GM19023 (cell line): ENCODE measurements at regions not wholly inside any gene's neighbourhood (a gene's known extent, or its start where the extent isn't known, plus 50 kb on each side); places are given as distances from the start of the nearest gene placed in this dataset.

Experiments used
- ATAC-seq: cut with Tn5 transposase; IDR thresholded peaks from one replicate; pipeline ENCODE4 v1.9.1; 2021; ENCODE audit warnings: mild to moderate bottlenecking, moderate library complexity; ENCODE audit not compliant: unreplicated experiment

DNA sequence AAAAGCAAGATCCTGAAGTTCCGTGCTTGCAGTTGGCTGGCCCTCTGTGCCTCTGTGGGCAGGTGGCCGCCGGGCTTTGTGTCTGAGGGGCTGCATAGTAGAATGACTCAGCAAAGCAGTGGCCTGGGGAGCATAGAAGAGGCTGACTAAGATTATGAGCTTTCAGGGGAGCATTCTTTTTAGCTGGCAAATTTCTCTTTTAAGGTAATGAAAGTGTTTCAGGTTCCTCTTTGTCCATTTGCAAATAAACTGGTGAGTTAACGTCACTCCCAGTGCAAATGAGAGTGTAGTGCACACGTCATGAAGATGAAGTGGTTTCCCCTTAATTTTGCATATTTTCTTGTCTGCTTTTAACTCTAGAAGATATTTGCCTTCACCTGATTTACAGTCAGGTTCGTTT, 98.6 kb downstream of the BCL2L11 start:
- peak; percentile 84 for ATAC-seq

- ATAC-seq, result no peak
These were observed 99.2 kb downstream of the BCL2L11 start for GRCh38 chr2:111219734-111220505.

DNA sequence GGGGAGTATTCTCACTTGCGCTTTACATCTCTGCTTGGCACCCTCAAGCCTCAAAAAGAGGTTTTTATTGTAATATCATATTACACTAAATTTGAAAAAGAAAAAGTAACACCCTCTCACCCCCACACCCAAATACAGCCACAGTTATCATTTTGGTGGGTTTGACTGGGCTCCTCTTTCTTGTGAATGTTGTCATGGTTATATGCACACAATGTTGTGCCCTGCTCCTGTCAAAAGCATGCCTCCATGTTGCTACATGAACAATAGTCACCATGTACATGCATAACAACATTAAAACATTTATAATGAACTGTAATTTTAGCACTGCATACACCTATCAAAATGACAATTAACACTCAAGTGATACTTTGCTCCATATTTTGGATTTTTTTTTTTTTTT, 100.2 kb downstream of the BCL2L11 start:
- ATAC-seq, result no peak

DNA sequence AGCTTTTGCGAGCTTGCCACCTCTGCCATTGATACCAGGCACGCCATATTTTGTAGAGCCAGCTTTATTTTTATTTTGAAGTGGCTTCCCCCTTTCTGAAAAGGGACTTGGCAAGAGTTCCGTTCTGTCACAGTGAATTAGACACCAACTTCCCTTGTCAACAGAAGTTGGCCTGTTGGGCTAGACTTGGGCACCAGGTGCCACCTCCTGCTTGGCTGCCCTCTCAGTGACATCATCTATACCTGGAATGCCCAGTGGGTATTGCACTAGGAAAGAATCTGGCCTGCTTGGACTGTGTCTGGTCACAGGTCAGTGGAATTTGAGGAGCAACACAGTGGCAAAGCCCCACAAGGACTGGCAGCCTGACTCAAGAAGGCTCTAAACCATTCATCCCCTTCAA, 101.0 kb downstream of the BCL2L11 start:
- no peak for ATAC-seq

DNA sequence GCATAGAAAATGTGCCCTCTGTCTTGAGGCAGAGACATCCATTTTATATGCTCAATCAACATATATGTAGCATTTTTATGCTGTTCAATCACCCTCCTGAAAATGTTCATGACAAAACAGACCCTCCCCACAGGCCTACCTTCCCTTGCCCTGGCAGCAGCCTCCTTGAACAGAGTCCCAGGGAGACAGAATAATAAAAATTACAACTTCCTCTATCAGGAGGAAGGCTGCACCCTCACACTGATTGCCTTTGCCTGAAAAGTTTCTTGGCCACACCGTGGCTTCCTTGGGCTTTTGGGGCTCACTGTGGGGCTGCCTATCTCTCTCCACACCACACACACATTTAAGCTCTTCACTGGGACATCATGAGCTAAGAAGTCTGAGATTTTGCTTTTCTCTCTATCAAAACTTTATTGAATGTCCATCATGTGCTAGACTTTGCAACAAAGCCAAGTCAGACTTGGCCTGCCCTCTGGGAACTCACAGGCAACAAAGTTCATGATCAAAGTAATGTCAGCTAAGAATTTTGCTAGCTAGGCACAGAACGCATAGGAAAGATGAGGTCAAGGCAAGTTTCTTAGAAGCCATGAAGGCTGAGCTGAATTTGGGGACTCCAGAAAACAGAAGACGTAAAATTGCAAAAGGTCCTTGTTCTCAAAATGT, 101.6 kb downstream of the BCL2L11 start:
- no peak for ATAC-seq

DNA sequence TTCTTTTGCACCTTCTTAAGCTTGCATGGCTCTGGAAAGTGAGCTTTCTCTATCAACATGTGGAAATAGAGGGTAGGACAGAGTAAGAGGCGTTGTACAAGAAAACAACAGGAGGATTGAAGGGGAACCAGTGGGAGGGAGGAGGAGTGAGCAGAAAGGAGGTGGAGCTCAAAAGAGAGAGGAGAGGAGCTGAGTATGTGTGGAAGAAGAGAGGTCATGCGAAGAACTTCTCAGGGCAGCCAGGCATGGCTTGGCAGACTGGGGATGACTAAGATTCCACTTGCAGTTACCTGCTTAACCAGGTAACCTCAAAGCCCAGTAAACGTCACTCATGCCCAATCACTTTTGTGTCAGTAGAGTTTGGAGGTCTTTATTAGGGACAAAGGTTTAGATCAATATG, 105.1 kb downstream of the BCL2L11 start:
- ATAC-seq, result no peak

DNA sequence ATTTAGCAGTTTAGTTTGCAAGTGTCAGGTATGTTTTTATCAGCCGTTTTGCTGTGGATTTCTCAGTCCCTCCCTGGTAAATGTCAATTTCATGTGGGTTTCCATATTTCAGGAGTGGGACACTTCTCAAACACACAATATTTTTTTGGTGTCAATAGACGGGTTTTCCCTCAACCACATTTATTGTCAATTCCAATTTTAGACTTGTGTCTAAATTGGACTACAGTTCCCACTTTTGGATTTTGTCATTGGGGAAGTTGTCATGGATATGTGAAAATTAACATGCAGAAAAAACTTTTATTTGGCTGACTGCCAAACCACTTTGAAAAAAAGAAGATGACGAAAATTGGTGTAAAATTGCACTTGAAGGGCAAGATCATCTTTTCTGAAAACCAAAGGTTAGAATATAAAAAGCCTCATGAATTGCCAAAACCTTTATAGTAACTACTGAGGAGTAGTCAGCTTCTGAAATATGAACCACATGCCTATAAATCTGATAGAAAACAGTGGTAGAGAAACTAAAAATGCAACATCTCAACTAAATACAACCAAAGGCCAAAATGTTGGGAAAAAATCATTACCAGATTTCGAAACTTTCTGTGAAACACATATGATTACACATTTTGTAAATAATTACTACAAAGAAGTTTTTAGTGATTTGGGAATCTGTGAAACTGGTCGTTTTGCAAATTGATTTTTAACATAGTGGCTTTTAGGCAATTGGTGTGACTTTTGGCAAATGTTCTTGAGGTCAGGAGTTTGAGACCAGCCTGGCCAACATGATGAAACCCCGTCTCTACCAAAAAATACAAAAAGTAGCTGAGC, 106.4 kb downstream of the BCL2L11 start:
- ATAC-seq, result no peak

- ATAC-seq, result no peak
These were observed 107.0 kb downstream of the BCL2L11 start for GRCh38 chr2:111227716-111228141.

- no peak for ATAC-seq
These were observed 111.0 kb downstream of the BCL2L11 start for GRCh38 chr2:111231532-111232252.

GRCh38 chr2:111235192-111236015, 114.7 kb downstream of the BCL2L11 start:
- no peak for ATAC-seq

DNA sequence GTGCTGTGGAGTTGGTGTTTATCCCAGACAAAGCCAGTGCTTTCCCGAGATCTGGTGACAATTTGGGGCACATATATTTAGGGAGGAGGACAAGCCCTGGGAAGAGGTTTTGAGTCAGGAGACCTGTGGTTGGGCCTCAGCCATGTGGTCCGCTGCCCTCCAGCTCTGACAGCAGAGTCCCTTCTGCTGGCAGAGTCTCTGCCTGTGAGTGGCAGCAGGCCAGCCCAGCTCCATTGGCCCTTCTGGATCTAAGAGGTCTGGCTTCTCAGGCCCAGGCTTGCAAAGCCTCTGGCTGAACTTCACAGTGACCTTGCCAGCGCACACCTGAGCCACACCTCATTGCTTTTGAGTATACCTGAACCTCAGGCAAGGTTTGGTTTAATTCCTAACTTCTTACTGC, 115.3 kb downstream of the BCL2L11 start:
- ATAC-seq, result no peak

DNA sequence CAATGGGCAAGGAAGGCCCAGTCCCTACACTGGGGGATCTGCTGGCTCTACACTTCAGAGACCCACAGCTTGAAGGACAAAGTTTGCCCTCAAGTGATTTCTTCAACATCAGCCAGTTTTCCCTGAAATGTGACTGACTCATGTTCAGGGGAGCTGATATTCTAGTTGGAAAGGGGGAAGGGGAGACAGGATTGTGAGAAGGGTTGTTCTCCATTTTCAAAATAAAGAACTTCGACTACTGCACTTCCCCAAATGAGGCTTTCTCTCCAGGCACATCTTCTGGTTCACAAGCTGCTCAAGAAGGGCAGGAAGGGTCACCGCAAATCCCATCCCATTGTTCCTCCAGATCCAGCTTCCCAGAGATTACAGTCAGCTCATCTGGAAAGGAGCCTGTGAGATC, 117.6 kb downstream of the BCL2L11 start:
- no peak for ATAC-seq

DNA sequence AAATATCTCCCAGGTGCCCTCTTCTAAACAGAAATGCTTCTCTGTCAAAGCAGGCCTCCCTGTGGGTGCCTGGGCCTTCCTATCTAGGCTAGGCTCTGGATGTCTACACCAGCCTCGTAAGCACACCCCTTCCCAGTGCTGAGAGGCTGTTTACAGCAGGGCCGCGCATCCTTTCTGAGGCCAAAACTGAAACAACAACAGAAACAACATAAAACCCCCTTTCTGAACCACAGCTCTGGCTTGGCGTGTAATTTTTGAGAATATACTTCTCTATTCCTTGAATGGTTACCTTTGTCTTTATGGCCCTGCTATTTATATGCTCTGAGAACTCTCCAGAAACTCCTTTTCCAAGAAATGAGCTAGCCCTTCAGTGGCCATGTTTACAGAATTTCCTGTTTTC, 118.4 kb downstream of the BCL2L11 start:
- peak; percentile 100 for ATAC-seq

- no peak for ATAC-seq
These were observed 119.0 kb downstream of the BCL2L11 start for GRCh38 chr2:111239581-111240249.

DNA sequence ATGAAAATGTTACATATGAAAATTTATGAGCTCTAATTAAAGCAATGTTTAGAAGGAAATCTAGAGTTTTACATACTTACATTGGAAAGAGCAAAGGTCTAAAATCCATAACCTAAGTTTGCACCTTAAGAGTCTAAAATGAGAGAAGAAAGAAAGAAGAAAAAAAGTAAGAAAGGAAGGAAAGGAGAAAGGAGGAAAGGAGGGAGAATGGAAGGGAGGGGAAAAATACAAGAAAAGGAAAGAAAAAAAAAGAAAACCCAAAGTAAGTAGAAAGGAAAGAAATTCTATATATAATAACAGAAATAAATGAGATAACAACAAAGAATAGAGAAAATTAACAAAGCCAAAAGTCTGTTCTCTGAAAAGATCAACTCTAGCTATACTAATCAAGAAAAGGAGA, 122.6 kb downstream of the BCL2L11 start:
- no peak for ATAC-seq

DNA sequence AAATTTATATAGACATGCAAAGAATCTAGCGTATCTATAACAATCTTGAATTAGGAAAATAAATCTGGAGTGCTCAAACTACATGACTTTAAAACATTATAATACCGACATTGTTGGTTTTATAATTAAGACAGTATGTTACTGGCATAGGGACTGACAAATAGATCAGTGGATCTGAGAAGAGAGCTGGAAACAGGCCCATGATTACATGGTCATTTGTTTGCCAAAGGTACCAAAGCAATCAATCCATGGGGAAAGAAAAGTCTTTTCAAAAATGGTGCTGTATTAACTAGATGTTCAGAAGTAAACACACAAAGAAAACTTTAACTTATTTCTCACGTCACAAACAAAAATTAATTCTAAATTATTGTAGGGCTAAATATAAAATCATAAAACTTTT, 124.2 kb downstream of the BCL2L11 start:
- ATAC-seq, result no peak

DNA sequence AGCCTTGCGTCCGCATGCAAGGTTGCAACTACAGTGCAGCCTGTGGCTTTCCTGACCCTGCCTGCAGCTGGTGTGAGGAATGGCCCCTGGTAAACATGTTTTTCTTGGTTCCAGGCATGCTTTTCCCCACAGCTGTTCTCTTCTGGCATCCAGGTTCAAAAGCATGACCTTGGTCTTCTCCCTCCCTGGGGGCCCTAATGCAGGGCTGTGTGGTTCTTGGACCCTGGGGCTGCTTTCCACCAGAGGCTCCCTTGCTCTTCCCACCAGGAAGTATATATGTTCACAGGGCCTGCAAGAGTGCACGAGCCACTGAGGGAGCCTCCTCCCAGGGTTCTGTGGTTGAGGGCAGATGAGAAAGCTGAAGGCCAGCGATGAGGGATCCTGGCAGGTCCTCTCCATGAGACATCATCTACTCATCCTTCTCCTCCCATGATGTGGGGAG, 125.9 kb downstream of the BCL2L11 start:
- ATAC-seq, result no peak

DNA sequence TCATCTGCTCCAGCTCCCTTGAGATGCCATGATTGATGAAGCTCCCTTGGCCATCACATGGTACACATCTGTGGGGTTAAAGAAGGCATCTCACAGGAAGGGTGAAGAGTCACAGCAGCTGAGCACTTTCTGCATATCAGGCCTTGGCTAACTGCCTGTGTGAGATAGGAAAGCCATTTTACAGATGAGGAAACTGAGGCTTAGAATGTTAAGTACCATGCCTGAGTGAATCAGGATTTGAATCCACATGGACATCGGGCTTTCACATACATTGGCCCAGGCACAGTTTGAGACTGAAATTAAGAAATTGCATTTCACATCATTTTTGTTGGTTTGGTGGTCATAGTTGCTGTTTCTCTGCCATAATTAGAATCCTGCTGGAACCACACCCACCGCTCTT, 126.8 kb downstream of the BCL2L11 start:
- ATAC-seq, result no peak

GRCh38 chr2:111249806-111250205, 129.1 kb downstream of the BCL2L11 start:
- no peak for ATAC-seq
